ENCODE measurements at regions not wholly inside any gene's neighbourhood (a gene's known extent, or its start where the extent isn't known, plus 50 kb on each side); places are given as distances from the start of the nearest gene placed in this dataset.

- TF ChIP-seq POLR2A (IDR thresholded peaks at IDR 0.05) (no peak), CTCF (IDR thresholded peaks at IDR 0.05) (no peak)
Observed at GRCh38 chr6:117145940-117146339, 119.4 kb upstream of the VGLL2 start.
